Neural crest cell (in vitro differentiated cells): ENCODE measurements at regions not wholly inside any gene's neighbourhood (a gene's known extent, or its start where the extent isn't known, plus 50 kb on each side); places are given as distances from the start of the nearest gene placed in this dataset.

Experiments
- DNase-seq: peaks from one replicate; pipeline ENCODE4 v3.0.0; 2021; ENCODE audit warnings: low read depth, mixed read lengths, low spot score
- H3K27ac Mint-ChIP-seq: one replicate; pipeline ENCODE4 v1.8.0; 2021; ENCODE audit warnings: mild to moderate bottlenecking, mixed read lengths; ENCODE audit not compliant: unreplicated experiment
- H3K27me3 Mint-ChIP-seq: 2 replicates; pipeline ENCODE4 v1.8.0; 2021; ENCODE audit warnings: low read depth, mild to moderate bottlenecking, mixed read lengths
- H3K36me3 Mint-ChIP-seq: 2 replicates; pipeline ENCODE4 v1.8.0; 2021; ENCODE audit warnings: low read depth, mild to moderate bottlenecking, mixed read lengths
- H3K4me1 Mint-ChIP-seq: 2 replicates; pipeline ENCODE4 v1.8.0; 2021; ENCODE audit warnings: mixed read lengths
- H3K4me3 Mint-ChIP-seq: one replicate; pipeline ENCODE4 v1.8.0; 2021; ENCODE audit warnings: mild to moderate bottlenecking, mixed read lengths
- H3K9me3 Mint-ChIP-seq: 2 replicates; pipeline ENCODE4 v1.8.0; 2021; ENCODE audit warnings: mixed read lengths
- TF ChIP-seq, protein P1 (sequence below): fragments of 200-600 bp; sonication (generic); conservative IDR thresholded peaks from 2 replicates; pipeline ENCODE4 v1.5.0; 2021; ENCODE audit warnings: antibody characterized with exemption, mild to moderate bottlenecking

DNA sequence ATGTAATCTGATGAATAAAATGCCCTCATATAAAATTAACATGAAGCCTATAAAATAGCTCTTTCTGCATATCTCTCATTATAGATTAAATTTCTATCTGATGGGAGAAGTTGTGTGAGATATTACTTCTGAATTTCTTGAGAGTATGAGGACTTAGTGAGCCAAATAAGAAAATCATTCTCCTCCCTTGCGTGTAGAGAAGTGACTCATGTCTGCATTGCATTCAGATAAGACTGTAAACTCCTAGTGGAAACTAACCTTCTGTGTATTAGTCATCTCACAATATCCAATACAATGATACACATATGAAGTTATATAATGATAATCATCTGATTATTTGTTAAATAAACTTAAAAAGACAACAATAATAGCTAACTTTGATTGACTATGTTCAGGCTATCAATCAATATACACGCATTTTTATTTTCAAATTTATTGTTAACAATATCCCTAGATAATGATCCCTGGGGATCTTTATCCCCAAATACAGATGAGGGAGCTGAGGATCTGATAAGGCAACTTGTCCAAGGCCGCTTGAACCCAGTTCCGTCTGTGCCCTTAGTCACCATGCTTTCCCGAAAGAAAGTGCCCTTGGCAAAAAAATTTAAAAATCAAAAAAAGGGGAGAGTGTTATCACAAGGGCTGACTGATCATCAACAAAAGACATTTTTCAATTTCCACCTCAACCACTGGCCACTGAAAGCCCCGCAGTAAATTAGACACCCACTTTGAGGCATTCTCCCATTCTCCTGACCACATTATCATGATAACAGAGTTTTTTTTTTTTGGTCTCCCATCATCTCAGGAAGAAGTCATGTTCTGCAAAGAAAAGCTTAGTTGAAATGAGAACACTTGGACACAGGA lies 189.2 kb upstream of the RASSF8 start:
- Mint-ChIP-seq H3K4me3 (no peak overlapping the region), H3K27me3 (no peaks in the 10 kb centered on the region), H3K4me1 (no peaks in the 10 kb centered on the region), H3K27ac (no peak overlapping the region), H3K36me3 (no peaks in the 10 kb centered on the region), H3K9me3 (no peaks in the 10 kb centered on the region)
- no peak for DNase-seq
- TF ChIP-seq, protein P1, sequence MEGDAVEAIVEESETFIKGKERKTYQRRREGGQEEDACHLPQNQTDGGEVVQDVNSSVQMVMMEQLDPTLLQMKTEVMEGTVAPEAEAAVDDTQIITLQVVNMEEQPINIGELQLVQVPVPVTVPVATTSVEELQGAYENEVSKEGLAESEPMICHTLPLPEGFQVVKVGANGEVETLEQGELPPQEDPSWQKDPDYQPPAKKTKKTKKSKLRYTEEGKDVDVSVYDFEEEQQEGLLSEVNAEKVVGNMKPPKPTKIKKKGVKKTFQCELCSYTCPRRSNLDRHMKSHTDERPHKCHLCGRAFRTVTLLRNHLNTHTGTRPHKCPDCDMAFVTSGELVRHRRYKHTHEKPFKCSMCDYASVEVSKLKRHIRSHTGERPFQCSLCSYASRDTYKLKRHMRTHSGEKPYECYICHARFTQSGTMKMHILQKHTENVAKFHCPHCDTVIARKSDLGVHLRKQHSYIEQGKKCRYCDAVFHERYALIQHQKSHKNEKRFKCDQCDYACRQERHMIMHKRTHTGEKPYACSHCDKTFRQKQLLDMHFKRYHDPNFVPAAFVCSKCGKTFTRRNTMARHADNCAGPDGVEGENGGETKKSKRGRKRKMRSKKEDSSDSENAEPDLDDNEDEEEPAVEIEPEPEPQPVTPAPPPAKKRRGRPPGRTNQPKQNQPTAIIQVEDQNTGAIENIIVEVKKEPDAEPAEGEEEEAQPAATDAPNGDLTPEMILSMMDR, result no peak

DNA sequence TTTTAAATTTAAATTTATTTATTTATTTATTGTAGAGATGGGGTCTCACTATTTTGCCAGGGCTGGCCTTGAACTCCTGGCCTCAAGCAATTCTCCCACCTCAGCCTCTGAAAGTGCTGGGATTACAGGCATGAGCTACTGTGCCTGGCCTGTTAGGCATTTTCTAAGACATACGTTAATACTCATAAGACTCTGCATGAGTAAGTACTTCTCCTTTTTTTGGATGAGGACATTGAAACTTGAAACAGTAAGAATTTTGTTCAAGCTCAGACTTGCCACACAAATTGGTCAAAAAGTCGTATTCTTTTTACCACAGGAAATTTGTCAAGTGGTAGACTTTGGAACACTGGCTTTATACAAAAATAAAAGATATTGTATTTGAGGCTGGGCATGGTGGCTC lies 187.4 kb upstream of the RASSF8 start:
- no peak overlapping the region for H3K27ac Mint-ChIP-seq
- no peaks in the 10 kb centered on the region for H3K36me3 Mint-ChIP-seq
- H3K9me3 Mint-ChIP-seq, result no peaks in the 10 kb centered on the region
- H3K27me3 Mint-ChIP-seq, result no peaks in the 10 kb centered on the region
- H3K4me1 Mint-ChIP-seq, result no peaks in the 10 kb centered on the region
- TF ChIP-seq, protein P1, result no peak
- H3K4me3 Mint-ChIP-seq, result no peak overlapping the region
- no peak for DNase-seq

DNA sequence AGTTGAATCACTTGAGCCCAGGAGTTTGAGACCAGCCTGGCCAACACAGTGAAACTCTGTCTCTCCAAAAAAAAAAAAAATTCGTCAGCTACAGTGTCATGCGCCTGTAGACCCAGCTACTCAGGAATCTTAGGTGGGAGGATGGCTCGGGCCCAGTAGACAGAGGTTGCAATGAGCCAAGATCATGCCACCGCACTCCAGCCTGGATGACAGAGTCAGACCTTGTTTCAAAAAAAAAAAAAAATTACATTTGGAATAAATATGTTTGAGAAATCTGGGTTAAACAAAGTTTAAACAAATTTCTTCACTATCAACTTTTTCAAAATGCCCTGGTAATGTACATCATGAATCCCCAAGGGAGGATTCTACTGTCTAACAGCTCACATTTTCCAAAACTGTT lies 187.0 kb upstream of the RASSF8 start:
- H3K9me3 Mint-ChIP-seq, result no peaks in the 10 kb centered on the region
- H3K36me3 Mint-ChIP-seq, result no peaks in the 10 kb centered on the region
- H3K27me3 Mint-ChIP-seq, result no peaks in the 10 kb centered on the region
- TF ChIP-seq, protein P1, result no peak
- H3K27ac Mint-ChIP-seq, result no peak overlapping the region
- H3K4me3 Mint-ChIP-seq, result no peak overlapping the region
- no peaks in the 10 kb centered on the region for H3K4me1 Mint-ChIP-seq
- DNase-seq, result no peak

DNA sequence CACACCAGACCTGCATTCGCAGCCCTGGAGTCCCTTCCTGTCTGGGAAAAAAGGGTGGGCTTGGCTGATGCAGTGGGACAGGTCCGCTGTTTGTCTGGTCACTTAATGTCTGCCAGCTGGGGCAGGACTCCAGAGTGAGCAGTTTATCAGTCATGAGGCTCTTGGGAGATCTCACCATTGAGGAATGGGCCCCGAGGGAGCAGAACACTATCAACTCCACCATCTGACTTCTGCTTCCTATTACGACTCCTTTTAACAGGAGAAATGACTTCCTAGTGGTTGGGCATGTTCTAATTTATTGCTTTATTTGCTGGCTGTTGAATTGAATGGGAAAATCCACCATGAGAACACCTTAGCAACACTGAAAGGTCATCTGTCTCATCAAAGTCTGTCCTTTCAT lies 182.5 kb upstream of the RASSF8 start:
- TF ChIP-seq, protein P1, result no peak
- Mint-ChIP-seq H3K4me3 (no peak overlapping the region), H3K4me1 (no peaks in the 10 kb centered on the region), H3K27me3 (no peaks in the 10 kb centered on the region), H3K27ac (no peak overlapping the region), H3K36me3 (no peaks in the 10 kb centered on the region), H3K9me3 (no peaks in the 10 kb centered on the region)
- DNase-seq, result no peak

DNA sequence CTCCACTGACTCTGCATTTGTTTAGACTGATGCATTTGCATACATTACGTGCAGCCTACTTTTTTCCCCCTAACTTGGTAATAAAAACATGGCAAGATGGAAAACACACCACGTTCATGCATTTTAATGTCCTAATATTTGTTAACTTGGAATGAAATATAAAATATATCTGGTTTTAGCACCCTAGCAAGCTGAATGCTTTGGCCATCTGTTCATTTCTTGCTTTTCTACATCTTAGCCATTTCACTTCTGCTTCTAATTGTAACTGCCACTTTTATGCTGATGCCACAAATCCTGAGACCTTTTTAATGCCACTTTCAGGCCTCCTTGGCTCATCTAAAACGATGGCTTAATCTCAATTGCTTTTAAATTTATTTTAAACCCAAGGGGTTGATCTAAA lies 177.7 kb upstream of the RASSF8 start:
- TF ChIP-seq, protein P1, result no peak
- DNase-seq, result no peak
- Mint-ChIP-seq H3K36me3 (no peaks in the 10 kb centered on the region), H3K4me1 (no peaks in the 10 kb centered on the region), H3K27me3 (no peaks in the 10 kb centered on the region), H3K9me3 (no peaks in the 10 kb centered on the region), H3K27ac (no peak overlapping the region), H3K4me3 (no peak overlapping the region)
